ENCODE measurements at regions not wholly inside any gene's neighbourhood (a gene's known extent, or its start where the extent isn't known, plus 50 kb on each side); places are given as distances from the start of the nearest gene placed in this dataset.

DNA sequence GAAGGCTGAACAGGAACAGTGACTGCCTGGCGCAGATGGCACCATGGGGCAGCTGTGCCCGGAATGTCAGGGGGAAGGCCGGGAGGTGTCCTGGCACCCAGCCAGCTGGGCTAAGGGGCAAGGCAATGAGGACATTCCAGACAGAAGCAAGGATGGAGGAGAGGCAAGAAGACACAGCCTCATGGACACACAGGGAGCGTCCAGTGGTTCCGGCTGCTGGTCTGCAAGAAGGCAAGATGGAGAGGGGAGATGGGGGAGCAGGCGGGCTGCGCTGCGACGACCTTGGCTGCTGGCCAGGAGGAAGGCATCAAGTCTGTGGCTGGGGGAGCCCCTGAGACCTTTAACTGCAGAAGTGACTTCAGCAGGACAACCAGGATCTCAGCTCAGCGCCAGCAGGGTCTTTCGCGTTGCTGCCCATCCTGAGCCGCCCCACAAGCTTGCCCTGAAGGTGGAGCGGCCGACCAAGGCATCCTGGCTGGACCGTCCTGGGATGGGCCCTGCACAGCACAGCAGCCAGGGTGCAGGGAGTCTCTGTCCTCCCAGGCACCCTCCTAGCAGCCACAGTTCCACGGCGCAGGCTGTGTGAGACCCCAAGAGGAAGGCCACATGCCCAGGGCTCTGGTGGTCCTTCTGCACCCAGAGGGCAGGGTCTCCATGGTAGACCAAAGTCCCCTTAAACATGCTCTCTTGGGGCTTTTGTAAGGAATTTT is 531.7 kb downstream of the BRD1 start:
- Histone ChIP-seq H3K36me3 (no peaks in the 10 kb centered on the region), H3K27me3 (replicated peaks; ENCODE audit: insufficient read depth) (no peaks in the 10 kb centered on the region), H3K27ac (no peak overlapping the region), H3K9me3 (peaks cover 6% of the 10 kb centered on the region), H3K4me3 (no peak overlapping the region), H3K4me1 (ENCODE audit: control insufficient read depth in 1 of 2, low read depth in 2 of 2) (no peaks in the 10 kb centered on the region)
- no peak for ATAC-seq (ENCODE audit: insufficient number of reproducible peaks, low FRiP score, low read depth)
- DNase-seq (ENCODE audit: low spot score), result no peak
- TF ChIP-seq, protein P1, sequence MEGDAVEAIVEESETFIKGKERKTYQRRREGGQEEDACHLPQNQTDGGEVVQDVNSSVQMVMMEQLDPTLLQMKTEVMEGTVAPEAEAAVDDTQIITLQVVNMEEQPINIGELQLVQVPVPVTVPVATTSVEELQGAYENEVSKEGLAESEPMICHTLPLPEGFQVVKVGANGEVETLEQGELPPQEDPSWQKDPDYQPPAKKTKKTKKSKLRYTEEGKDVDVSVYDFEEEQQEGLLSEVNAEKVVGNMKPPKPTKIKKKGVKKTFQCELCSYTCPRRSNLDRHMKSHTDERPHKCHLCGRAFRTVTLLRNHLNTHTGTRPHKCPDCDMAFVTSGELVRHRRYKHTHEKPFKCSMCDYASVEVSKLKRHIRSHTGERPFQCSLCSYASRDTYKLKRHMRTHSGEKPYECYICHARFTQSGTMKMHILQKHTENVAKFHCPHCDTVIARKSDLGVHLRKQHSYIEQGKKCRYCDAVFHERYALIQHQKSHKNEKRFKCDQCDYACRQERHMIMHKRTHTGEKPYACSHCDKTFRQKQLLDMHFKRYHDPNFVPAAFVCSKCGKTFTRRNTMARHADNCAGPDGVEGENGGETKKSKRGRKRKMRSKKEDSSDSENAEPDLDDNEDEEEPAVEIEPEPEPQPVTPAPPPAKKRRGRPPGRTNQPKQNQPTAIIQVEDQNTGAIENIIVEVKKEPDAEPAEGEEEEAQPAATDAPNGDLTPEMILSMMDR (IDR thresholded peaks at IDR 0.05), result no peak

DNA sequence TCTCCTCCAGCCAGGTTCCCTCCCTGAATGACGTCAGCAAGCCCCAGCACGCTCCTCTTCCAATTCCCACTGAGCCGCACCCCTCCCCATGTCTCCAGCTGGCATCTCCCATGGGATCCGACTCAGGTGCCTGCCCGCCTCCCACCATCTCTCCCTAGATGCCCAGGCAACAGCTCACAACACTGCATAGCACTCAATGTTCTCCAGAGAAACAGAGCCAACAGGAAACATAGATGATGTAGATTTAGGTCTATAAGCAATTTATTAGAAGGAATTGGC is 532.3 kb downstream of the BRD1 start:
- H3K9me3 ChIP-seq, result peaks cover 6% of the 10 kb centered on the region
- TF ChIP-seq, protein P1 (IDR thresholded peaks at IDR 0.05), result no peak
- no peak overlapping the region for H3K27ac ChIP-seq
- H3K27me3 ChIP-seq (replicated peaks; ENCODE audit: insufficient read depth), result no peaks in the 10 kb centered on the region
- no peak overlapping the region for H3K4me3 ChIP-seq
- no peak for DNase-seq (ENCODE audit: low spot score)
- H3K36me3 ChIP-seq, result no peaks in the 10 kb centered on the region
- H3K4me1 ChIP-seq (ENCODE audit: control insufficient read depth in 1 of 2, low read depth in 2 of 2), result no peaks in the 10 kb centered on the region
- no peak for ATAC-seq (ENCODE audit: insufficient number of reproducible peaks, low FRiP score, low read depth)

DNA sequence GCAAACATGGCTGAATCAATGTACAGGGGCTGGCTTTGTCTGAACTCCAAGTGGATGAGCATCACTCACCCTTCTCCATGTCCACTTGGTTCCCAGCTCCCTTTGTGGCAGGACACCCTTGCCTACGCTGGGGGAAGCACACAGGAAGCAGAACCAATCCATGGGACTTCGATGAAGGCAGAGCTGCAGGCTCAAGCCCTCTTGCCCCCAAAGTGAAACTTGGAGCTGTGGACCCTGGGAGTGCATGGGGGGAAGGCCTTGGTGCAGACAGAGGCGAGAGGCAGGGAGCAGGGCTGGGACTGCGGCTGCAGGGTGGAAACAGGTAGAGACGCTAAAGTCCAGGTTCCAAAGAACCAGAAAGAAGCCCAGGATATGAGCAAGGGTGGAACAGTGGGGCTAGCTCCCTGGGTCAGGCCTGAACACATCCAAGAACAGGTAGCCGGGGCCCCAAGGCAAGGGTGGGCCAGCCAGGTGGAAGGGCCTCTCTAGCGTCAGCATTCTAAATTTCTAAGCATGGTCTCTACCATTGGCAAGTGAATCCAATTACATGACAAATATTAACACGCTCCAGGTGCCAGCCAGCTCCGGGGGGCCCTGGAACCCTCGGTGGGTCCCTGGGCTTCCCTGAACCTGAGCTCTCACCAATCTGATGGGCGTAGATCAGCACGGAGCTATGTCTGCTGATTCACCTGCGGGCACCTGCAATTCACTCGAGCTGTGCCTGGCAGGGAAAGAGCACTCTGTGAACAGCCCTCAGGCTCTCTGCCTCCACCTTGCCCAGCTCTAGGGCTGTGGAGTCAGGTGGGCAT is 532.8 kb downstream of the BRD1 start:
- Histone ChIP-seq H3K4me1 (ENCODE audit: control insufficient read depth in 1 of 2, low read depth in 2 of 2) (no peaks in the 10 kb centered on the region), H3K9me3 (peaks cover 6% of the 10 kb centered on the region), H3K27ac (no peak overlapping the region), H3K4me3 (no peak overlapping the region), H3K27me3 (replicated peaks; ENCODE audit: insufficient read depth) (no peaks in the 10 kb centered on the region), H3K36me3 (no peaks in the 10 kb centered on the region)
- ATAC-seq (ENCODE audit: insufficient number of reproducible peaks, low FRiP score, low read depth), result no peak
- TF ChIP-seq, protein P1 (IDR thresholded peaks at IDR 0.05), result no peak
- no peak for DNase-seq (ENCODE audit: low spot score)

DNA sequence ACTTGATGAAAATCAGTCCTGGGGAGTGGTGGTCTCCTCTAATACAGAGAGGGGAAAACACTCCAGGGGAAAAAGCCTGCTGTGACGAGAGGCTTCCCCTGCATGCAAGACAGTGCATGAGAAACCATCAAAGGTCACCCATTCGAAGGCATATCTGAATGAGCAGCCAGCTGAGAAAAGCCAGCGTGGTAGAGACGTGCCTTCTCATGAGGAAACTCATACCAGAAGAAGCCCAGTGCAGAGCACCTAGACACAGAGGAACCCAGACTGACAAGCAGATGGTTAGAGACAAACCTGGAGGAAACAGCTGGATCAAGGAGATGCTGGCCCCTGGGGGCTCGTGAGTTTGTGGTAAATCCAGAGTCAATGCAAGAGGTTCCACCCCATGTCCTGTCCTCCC is 534.8 kb downstream of the BRD1 start:
- no peak overlapping the region for H3K27ac ChIP-seq
- ATAC-seq (ENCODE audit: insufficient number of reproducible peaks, low FRiP score, low read depth) (no peak), DNase-seq (ENCODE audit: low spot score) (no peak)
- H3K4me1 ChIP-seq (ENCODE audit: control insufficient read depth in 1 of 2, low read depth in 2 of 2), result no peaks in the 10 kb centered on the region
- H3K27me3 ChIP-seq (replicated peaks; ENCODE audit: insufficient read depth), result no peaks in the 10 kb centered on the region
- H3K9me3 ChIP-seq, result peaks cover 6% of the 10 kb centered on the region
- TF ChIP-seq, protein P1 (IDR thresholded peaks at IDR 0.05), result no peak
- no peak overlapping the region for H3K4me3 ChIP-seq
- H3K36me3 ChIP-seq, result no peaks in the 10 kb centered on the region

DNA sequence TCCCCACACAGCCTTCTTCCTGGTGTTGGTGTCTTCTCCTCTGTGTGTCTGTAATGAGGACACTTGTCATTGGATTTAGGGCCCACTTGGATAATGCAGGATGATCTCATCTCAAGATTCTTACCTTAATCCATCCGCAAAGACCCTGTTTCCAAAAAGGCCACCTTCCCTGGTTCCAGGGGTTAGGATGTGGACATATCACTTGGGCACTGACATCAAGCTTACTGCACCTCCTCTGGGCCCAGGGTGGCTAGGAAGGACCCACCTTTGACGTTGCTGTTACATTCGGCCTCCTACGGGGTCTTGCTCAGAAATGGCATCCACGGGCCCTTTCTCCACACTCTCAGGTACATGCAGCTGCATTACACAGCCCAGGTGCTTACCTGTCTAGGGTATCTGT is 535.9 kb downstream of the BRD1 start:
- H3K27me3 ChIP-seq (replicated peaks; ENCODE audit: insufficient read depth), result no peaks in the 10 kb centered on the region
- TF ChIP-seq, protein P1 (IDR thresholded peaks at IDR 0.05), result no peak

More for the DNA sequence above, 535.9 kb downstream of the BRD1 start:
- no peak overlapping the region for H3K27ac ChIP-seq
- H3K9me3 ChIP-seq, result peaks cover 6% of the 10 kb centered on the region
- ATAC-seq (ENCODE audit: insufficient number of reproducible peaks, low FRiP score, low read depth), result no peak
- DNase-seq (ENCODE audit: low spot score), result no peak
- H3K4me1 ChIP-seq (ENCODE audit: control insufficient read depth in 1 of 2, low read depth in 2 of 2), result no peaks in the 10 kb centered on the region
- H3K36me3 ChIP-seq, result no peaks in the 10 kb centered on the region
- no peak overlapping the region for H3K4me3 ChIP-seq
